ENCODE measurements at regions not wholly inside any gene's neighbourhood (a gene's known extent, or its start where the extent isn't known, plus 50 kb on each side); places are given as distances from the start of the nearest gene placed in this dataset.

DNA sequence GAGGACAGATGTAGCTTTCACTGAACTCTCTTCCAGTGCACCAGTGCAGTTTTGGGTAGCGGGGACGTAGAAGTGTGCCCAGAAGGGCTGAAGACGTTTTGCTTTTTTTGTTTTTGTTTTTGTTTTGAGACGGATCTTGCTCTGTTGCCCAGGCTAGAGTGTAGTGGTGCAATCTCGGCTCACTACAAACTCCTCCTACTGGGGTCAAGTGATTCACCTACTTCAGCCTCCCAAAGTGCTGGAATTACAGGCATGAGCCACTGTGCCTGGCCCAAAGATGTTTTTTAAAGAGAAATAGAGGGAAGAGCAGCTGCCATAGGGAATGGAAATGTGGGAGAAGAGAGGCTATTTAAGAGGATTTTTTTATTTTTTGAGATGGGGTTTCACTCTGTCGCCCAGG lies 74.4 kb upstream of the ACSL1 start (continued):
- TF ChIP-seq CBX5 (IDR thresholded peaks at IDR 0.05; ENCODE audit: low read depth, low read length): no peak

DNA sequence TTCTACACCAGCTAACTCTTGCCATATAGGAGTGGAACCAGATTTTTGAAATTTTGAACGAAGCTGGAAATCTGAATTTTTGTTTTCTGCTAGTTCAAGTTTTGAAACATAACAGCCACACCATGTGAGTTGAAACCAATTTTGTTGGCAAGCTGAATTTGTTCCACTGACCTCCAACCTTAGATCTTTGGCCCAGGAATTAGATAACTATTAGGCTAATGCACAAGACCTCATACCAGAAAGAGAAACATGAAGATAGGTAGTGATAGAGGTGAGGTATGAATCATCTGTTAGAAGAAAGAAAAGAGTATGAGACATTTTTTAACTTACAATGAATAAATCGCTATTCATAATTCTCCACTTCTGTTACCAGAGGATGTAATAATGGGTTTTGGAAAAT lies 76.8 kb upstream of the ACSL1 start:
- no peak overlapping the region for H2BK12ac ChIP-seq (ENCODE audit: low read depth, low read length)
- no peaks in the 10 kb centered on the region for H3K9me3 ChIP-seq (ENCODE audit: insufficient read depth in 2 of 2, low read depth in 1 of 2, low read length in 1 of 2)
- no peak overlapping the region for H3K9ac ChIP-seq (replicated peaks in 1 of 4; ENCODE audit: extremely low read depth in 1 of 4, low read depth in 3 of 4, low read length in 3 of 4)
- H2AK5ac ChIP-seq (ENCODE audit: low read depth, low read length): no peak overlapping the region
- H3K18ac ChIP-seq (ENCODE audit: extremely low read depth, low read length): no peak overlapping the region
- no peak overlapping the region for H3K4me2 ChIP-seq (ENCODE audit: insufficient read depth in 1 of 2, low read depth in 2 of 2, low read length in 2 of 2)
- ChIA-PET CTCF (ENCODE audit: partially characterized antibody) (interaction anchor here (1.5 to 1.7 kb wide), 2 partner anchors 12 to 157 kb away, joined by 4 read pairs; no protein-coding TSS in a partner anchor), POLR2A (ENCODE audit: partially characterized antibody) (no interaction called here)
- WGBS, 2 experiments (ENCODE audit: extremely low coverage in 1 of 2, insufficient coverage in 1 of 2, insufficient read length in 1 of 2, insufficient replicate concordance in 2 of 2, low coverage in 1 of 2, low lambda C conversion rate in 2 of 2, missing lambda C conversion rate in 1 of 2): 82% methylated on average over 2 of the region's 2 CpGs; no CpG with 5 or more reads in 1 of the 2 experiments
- no peak overlapping the region for H2BK5ac ChIP-seq (ENCODE audit: low read depth, low read length)
- H4K91ac ChIP-seq (replicated peaks; ENCODE audit: insufficient read length, low read length): no peak overlapping the region
- DNase-seq (ENCODE audit: low read depth in 1 of 2, low spot score in 2 of 2) (no peak), FAIRE-seq (no peak)
- H4K5ac ChIP-seq (ENCODE audit: insufficient read length, low read depth, low read length): no peak overlapping the region
- no peaks in the 10 kb centered on the region for H4K20me1 ChIP-seq (replicated peaks in 1 of 2; ENCODE audit: control insufficient read depth in 1 of 2, insufficient read depth in 2 of 2, low read length in 2 of 2)
- H3K4me3 ChIP-seq (ENCODE audit: extremely low read depth in 1 of 4, insufficient read depth in 2 of 4, low read depth in 3 of 4, low read length in 4 of 4): no peak overlapping the region
- H2AFZ ChIP-seq (ENCODE audit: low read length): no peak overlapping the region
- H4K8ac ChIP-seq (ENCODE audit: extremely low read depth, insufficient read depth, low read length): no peak overlapping the region
- no peaks in the 10 kb centered on the region for H3K79me1 ChIP-seq (ENCODE audit: low read depth, low read length)
- no peak overlapping the region for H2BK120ac ChIP-seq (replicated peaks; ENCODE audit: low read depth, low read length)
- no peak overlapping the region for H3K56ac ChIP-seq (replicated peaks; ENCODE audit: insufficient read length, low read depth, low read length)
- no peaks in the 10 kb centered on the region for H3K23me2 ChIP-seq (ENCODE audit: low read depth, low read length)
- H3K4ac ChIP-seq (replicated peaks; ENCODE audit: insufficient read length, low read depth, low read length): no peak overlapping the region
- H3K23ac ChIP-seq (ENCODE audit: insufficient read length): no peak overlapping the region
- no peaks in the 10 kb centered on the region for H3K4me1 ChIP-seq (replicated peaks in 1 of 4; ENCODE audit: control insufficient read depth in 3 of 4, insufficient read depth in 4 of 4, low read length in 3 of 4)
- H3K27me3 ChIP-seq (replicated peaks in 1 of 4; ENCODE audit: control insufficient read depth in 3 of 4, extremely low read depth in 1 of 4, insufficient read depth in 3 of 4, low read length in 3 of 4): no peaks in the 10 kb centered on the region
- no peaks in the 10 kb centered on the region for H3K79me2 ChIP-seq (ENCODE audit: control insufficient read depth in 1 of 2, insufficient read depth in 2 of 2, low read length in 2 of 2)
- no peak overlapping the region for H2BK20ac ChIP-seq (ENCODE audit: low read length)
- H2BK15ac ChIP-seq (ENCODE audit: low read length): no peak overlapping the region
- H3K27ac ChIP-seq (ENCODE audit: low read depth, low read length): no peak overlapping the region
- no peak overlapping the region for H3K14ac ChIP-seq (ENCODE audit: insufficient read length)
- H3K36me3 ChIP-seq (ENCODE audit: control insufficient read depth in 2 of 4, insufficient read depth in 4 of 4, low read length in 3 of 4): no peaks in the 10 kb centered on the region
- TF ChIP-seq CEBPB (IDR thresholded peaks at IDR 0.05; ENCODE audit: low read depth, low read length): no peak
- TF ChIP-seq, protein P1, sequence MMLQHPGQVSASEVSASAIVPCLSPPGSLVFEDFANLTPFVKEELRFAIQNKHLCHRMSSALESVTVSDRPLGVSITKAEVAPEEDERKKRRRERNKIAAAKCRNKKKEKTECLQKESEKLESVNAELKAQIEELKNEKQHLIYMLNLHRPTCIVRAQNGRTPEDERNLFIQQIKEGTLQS (IDR thresholded peaks at IDR 0.05; ENCODE audit: insufficient read depth, low read depth, low read length): no peak
- no peak for TF ChIP-seq NANOG (IDR thresholded peaks at IDR 0.05; ENCODE audit: insufficient read depth, low read depth, low read length, poor library complexity, severe bottlenecking)
- TF ChIP-seq TCF12 (IDR thresholded peaks at IDR 0.05; ENCODE audit: low read depth, low read length): no peak
- no peak for TF ChIP-seq CBX5 (IDR thresholded peaks at IDR 0.05; ENCODE audit: low read depth, low read length)
- TF ChIP-seq CREB1 (IDR thresholded peaks at IDR 0.05): no peak
- no peak for TF ChIP-seq KDM4A (IDR thresholded peaks at IDR 0.05; ENCODE audit: low read depth, low read length, severe bottlenecking)
- TF ChIP-seq SRF (IDR thresholded peaks at IDR 0.05; ENCODE audit: low read depth, low read length): no peak
- no peak for TF ChIP-seq JUN (IDR thresholded peaks at IDR 0.05; ENCODE audit: low read depth, low read length)
- TF ChIP-seq KDM5A (IDR thresholded peaks at IDR 0.05; ENCODE audit: low read length): no peak

Measured in H1 (cell line).